CD8-positive, alpha-beta memory T cell (primary cell): ENCODE measurements at regions not wholly inside any gene's neighbourhood (a gene's known extent, or its start where the extent isn't known, plus 50 kb on each side); places are given as distances from the start of the nearest gene placed in this dataset.

ENCODE experiments used
- CTCF ChIA-PET: fragments of 350-600 bp; sonication (Branson Sonifier 250); formaldehyde crosslinking; loops from one replicate; lab custom pipeline; 2021; ENCODE audit warnings: antibody characterized with exemption; lab: Charles Lee
- POLR2A ChIA-PET: fragments of 350-600 bp; sonication (Branson Sonifier 250); formaldehyde crosslinking; loops from one replicate; lab custom pipeline; 2021; ENCODE audit warnings: antibody characterized with exemption; lab: Charles Lee
- DNase-seq, 5 donors: peaks; one replicate each; pipeline versions ENCODE4 v3.0.0 to v3.0.0-alpha.2; 2020 to 2022; ENCODE audit warnings: mixed read lengths in 1 of 5
- H3K27ac ChIP-seq: one replicate; pipeline ENCODE4 v1.7.0; 2013; ENCODE audit warnings: low read depth, mild to moderate bottlenecking, low read length, moderate library complexity
- H3K27me3 ChIP-seq: 2 replicates; pipeline ENCODE4 v1.7.0; 2013; ENCODE audit warnings: low read length, mild to moderate bottlenecking; ENCODE audit not compliant: insufficient read depth, poor library complexity, severe bottlenecking
- H3K36me3 ChIP-seq: 2 replicates; pipeline ENCODE4 v1.7.0; 2013; ENCODE audit warnings: mild to moderate bottlenecking, low read length, moderate library complexity; ENCODE audit not compliant: insufficient read depth
- H3K4me1 ChIP-seq: 2 replicates; pipeline ENCODE4 v1.7.0; 2013; ENCODE audit warnings: mild to moderate bottlenecking, low read length, moderate library complexity; ENCODE audit not compliant: insufficient read depth
- H3K4me3 ChIP-seq: 2 replicates; pipeline ENCODE4 v1.7.0; 2013; ENCODE audit warnings: mild to moderate bottlenecking, low read length
- H3K9me3 ChIP-seq: 2 replicates; pipeline ENCODE4 v1.7.0; 2013; ENCODE audit warnings: mild to moderate bottlenecking, low read length
- H3K27ac Mint-ChIP-seq, 8 donors: one replicate each; pipeline ENCODE4 v1.8.0; 2020 to 2021; ENCODE audit warnings: mixed read lengths in 8 of 8, mild to moderate bottlenecking in 6 of 8, inconsistent platforms in 3 of 8, moderate library complexity in 3 of 8
- H3K27me3 Mint-ChIP-seq, 2 donors: one replicate each; pipeline ENCODE4 v1.8.0; 2020 to 2021; ENCODE audit warnings: mixed read lengths in 2 of 2, mild to moderate bottlenecking in 1 of 2, moderate library complexity in 1 of 2
- H3K36me3 Mint-ChIP-seq, 3 donors: one replicate each; pipeline ENCODE4 v1.8.0; 2020 to 2021; ENCODE audit warnings: mixed read lengths in 3 of 3, inconsistent platforms in 1 of 3, mild to moderate bottlenecking in 1 of 3
- H3K4me1 Mint-ChIP-seq, 3 donors: one replicate each; pipeline ENCODE4 v1.8.0; 2020 to 2021; ENCODE audit warnings: mixed read lengths in 3 of 3, inconsistent platforms in 1 of 3, mild to moderate bottlenecking in 1 of 3
- H3K4me3 Mint-ChIP-seq, 7 donors: one replicate each; pipeline ENCODE4 v1.8.0; 2020 to 2021; ENCODE audit warnings: mixed read lengths in 7 of 7, mild to moderate bottlenecking in 6 of 7, moderate library complexity in 4 of 7, inconsistent platforms in 2 of 7
- H3K9me3 Mint-ChIP-seq, 5 donors: one replicate each; pipeline ENCODE4 v1.8.0; 2020 to 2022; ENCODE audit warnings: mixed read lengths in 5 of 5, mild to moderate bottlenecking in 3 of 5, moderate library complexity in 2 of 5, inconsistent platforms in 1 of 5

DNA sequence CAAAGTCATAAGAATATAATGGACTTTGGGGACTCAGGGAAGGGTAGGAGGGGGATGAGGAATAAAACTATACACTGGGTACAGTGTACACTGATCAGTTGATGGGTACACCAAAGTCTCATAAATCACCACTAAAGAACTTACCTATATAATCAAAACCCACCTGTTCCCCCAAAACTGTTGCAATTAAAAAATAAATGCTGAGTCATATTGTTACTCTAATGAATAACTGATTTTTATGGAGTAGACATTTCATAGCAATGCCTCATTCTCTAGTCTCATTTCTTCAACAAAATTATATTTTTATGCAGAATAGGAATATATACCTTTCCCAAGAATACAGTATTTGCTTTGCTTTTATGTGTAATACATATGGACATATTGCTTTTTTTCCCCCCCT is 181.2 kb downstream of the ST6GAL2 start:
- DNase-seq: no peak
- Mint-ChIP-seq H3K27ac (no peak overlapping the region), H3K4me1 (no peaks in the 10 kb centered on the region), H3K36me3 (no peaks in the 10 kb centered on the region), H3K27me3 (peaks cover 0 to 3% of the 10 kb centered on the region in 2 donors), H3K9me3 (peaks cover 0 to 2% (median 0%) of the 10 kb centered on the region in 5 donors), H3K4me3 (no peak overlapping the region)
- no peak overlapping the region for H3K4me3 ChIP-seq
- ChIA-PET POLR2A (no interaction called here), CTCF (no interaction called here)
- no peak overlapping the region for H3K27ac ChIP-seq
- no peaks in the 10 kb centered on the region for H3K27me3 ChIP-seq
- H3K9me3 ChIP-seq: no peaks in the 10 kb centered on the region
- no peaks in the 10 kb centered on the region for H3K4me1 ChIP-seq
- no peaks in the 10 kb centered on the region for H3K36me3 ChIP-seq

DNA sequence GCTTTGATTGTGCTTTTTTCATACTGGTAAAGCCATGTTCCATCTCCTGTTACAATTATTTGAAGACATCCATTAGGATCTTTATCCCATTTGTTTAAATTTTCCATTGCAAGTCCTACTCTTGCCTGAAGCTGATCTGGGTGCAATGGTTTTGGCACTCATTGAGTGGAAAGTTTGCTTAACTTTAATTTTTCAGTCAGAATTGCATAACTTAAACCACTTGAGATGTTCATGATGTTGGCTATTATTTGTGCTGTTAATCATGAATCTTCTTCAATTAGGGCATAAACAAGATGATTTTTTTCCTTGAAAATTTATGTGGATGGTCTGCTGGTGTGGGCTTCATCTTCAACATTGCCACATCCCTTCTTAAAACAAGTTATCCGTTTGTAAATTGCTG is 180.1 kb downstream of the ST6GAL2 start:
- H3K27ac Mint-ChIP-seq: no peak overlapping the region
- no peak overlapping the region for H3K4me3 Mint-ChIP-seq
- Histone ChIP-seq H3K4me1 (no peaks in the 10 kb centered on the region), H3K27me3 (no peaks in the 10 kb centered on the region), H3K36me3 (no peaks in the 10 kb centered on the region), H3K27ac (no peak overlapping the region), H3K4me3 (no peak overlapping the region), H3K9me3 (no peaks in the 10 kb centered on the region)
- H3K27me3 Mint-ChIP-seq: peaks cover 0 to 3% of the 10 kb centered on the region in 2 donors
- H3K9me3 Mint-ChIP-seq: peaks cover 0 to 4% (median 1%) of the 10 kb centered on the region in 5 donors
- no peaks in the 10 kb centered on the region for H3K36me3 Mint-ChIP-seq
- ChIA-PET CTCF (no interaction called here), POLR2A (no interaction called here)
- H3K4me1 Mint-ChIP-seq: no peaks in the 10 kb centered on the region
- no peak for DNase-seq

DNA sequence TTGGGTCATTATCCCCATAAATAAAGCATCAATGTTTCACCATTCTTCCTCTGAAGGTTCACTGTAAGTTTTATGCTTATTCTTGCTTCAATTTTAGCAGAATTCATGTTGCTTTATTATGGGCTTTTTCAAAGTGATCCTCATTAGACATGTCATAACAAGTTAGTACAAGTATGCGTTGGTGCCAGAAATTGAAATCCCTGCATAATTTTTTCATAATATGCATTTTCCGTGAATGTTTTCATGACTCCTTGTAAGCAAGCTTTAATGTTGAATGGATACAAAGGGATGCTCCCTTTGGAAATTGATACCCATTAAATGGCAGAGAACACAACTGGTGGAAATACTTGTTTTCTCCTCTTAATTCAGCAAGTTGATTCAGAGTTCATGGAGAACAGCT is 179.7 kb downstream of the ST6GAL2 start:
- no peaks in the 10 kb centered on the region for H3K36me3 Mint-ChIP-seq
- H3K9me3 Mint-ChIP-seq: peaks cover 0 to 4% (median 2%) of the 10 kb centered on the region in 5 donors
- CTCF ChIA-PET: no interaction called here
- POLR2A ChIA-PET: no interaction called here
- Histone ChIP-seq H3K36me3 (no peaks in the 10 kb centered on the region), H3K27me3 (no peaks in the 10 kb centered on the region), H3K9me3 (no peaks in the 10 kb centered on the region), H3K4me3 (no peak overlapping the region), H3K27ac (no peak overlapping the region), H3K4me1 (no peaks in the 10 kb centered on the region)
- peaks cover 0 to 3% of the 10 kb centered on the region in 2 donors for H3K27me3 Mint-ChIP-seq
- no peak overlapping the region for H3K27ac Mint-ChIP-seq
- DNase-seq: no peak
- no peak overlapping the region for H3K4me3 Mint-ChIP-seq
- H3K4me1 Mint-ChIP-seq: no peaks in the 10 kb centered on the region

DNA sequence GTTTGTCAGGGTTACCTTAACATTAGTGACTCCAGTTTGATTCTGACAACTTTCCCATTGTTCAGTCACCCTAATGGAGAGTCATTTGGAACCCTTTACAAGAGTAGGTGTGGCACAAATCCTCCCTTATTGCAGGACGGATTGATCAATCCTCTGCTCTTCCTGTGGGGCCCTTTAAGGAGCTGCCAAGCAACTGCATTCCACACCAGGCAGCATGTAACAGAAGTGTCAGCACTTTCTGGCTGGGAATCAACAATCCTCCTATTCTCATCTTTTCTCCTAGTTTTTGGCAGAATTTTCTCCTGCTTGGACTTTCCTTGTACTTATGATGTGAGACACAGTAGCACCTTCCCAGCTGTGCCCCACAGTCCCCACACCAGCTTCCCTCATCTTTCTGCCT is 177.8 kb downstream of the ST6GAL2 start:
- Histone ChIP-seq H3K27me3 (no peaks in the 10 kb centered on the region), H3K9me3 (no peaks in the 10 kb centered on the region), H3K27ac (no peak overlapping the region), H3K4me1 (no peaks in the 10 kb centered on the region), H3K36me3 (no peaks in the 10 kb centered on the region), H3K4me3 (no peak overlapping the region)
- Mint-ChIP-seq H3K27me3 (peaks cover 0 to 5% of the 10 kb centered on the region in 2 donors), H3K4me3 (no peak overlapping the region), H3K9me3 (peaks cover 2 to 14% (median 6%) of the 10 kb centered on the region in 5 donors), H3K36me3 (no peaks in the 10 kb centered on the region), H3K4me1 (no peaks in the 10 kb centered on the region), H3K27ac (no peak overlapping the region)
- ChIA-PET POLR2A (no interaction called here), CTCF (no interaction called here)
- no peak for DNase-seq

DNA sequence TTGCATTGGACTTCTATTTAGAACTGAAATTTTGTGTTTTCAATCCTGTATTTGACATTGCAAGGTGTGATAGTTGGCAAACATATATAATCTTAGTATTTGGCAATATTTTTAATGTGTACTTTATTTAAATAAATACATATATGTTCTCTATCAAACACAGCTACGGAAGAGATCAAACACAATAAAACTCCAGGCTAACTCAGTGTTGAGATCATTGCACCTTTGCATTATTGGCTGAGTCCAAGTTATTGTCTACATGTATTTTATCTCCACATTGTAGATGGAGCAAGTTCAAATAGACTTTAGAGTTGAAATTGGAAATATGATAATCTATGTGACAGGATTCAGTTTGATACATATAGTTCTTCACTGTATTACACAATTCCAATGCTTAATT is 176.7 kb downstream of the ST6GAL2 start:
- H3K36me3 Mint-ChIP-seq: no peaks in the 10 kb centered on the region
- POLR2A ChIA-PET: no interaction called here
- Histone ChIP-seq H3K27ac (no peak overlapping the region), H3K4me3 (no peak overlapping the region), H3K36me3 (no peaks in the 10 kb centered on the region), H3K9me3 (no peaks in the 10 kb centered on the region), H3K4me1 (no peaks in the 10 kb centered on the region), H3K27me3 (no peaks in the 10 kb centered on the region)
- H3K27ac Mint-ChIP-seq: no peak overlapping the region
- no peaks in the 10 kb centered on the region for H3K4me1 Mint-ChIP-seq
- peaks cover 0 to 5% of the 10 kb centered on the region in 2 donors for H3K27me3 Mint-ChIP-seq
- H3K9me3 Mint-ChIP-seq: peaks cover 3 to 14% (median 7%) of the 10 kb centered on the region in 5 donors
- DNase-seq: no peak
- CTCF ChIA-PET: no interaction called here
- no peak overlapping the region for H3K4me3 Mint-ChIP-seq

DNA sequence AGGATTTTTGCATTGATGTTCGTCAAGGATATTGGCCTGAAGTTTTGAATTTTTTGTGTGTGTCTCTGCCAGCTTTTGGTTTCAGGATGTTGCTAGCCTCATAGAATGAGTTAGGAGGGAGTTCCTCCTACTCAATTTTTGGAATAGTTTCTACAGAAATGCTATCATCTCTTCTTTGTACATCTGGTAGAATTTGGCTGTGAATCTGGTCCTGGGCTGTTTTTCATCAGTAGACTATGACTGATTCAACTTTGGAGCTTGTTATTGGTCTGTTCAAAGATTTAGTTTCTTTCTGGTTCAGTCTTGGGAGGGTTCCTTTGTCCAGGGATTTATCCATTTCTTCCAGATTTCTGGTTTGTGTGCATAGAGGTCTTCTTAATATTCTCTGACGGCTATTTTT is 166.7 kb downstream of the ST6GAL2 start:
- Mint-ChIP-seq H3K36me3 (no peaks in the 10 kb centered on the region), H3K27me3 (peaks cover 0 to 2% of the 10 kb centered on the region in 2 donors), H3K4me3 (no peak overlapping the region), H3K9me3 (peaks cover 2 to 15% (median 4%) of the 10 kb centered on the region in 5 donors), H3K4me1 (no peaks in the 10 kb centered on the region), H3K27ac (no peak overlapping the region)
- no peak overlapping the region for H3K27ac ChIP-seq
- H3K27me3 ChIP-seq: no peaks in the 10 kb centered on the region
- DNase-seq: no peak
- no peaks in the 10 kb centered on the region for H3K4me1 ChIP-seq
- no peaks in the 10 kb centered on the region for H3K9me3 ChIP-seq
- CTCF ChIA-PET: no interaction called here
- POLR2A ChIA-PET: no interaction called here
- H3K4me3 ChIP-seq: no peak overlapping the region
- H3K36me3 ChIP-seq: no peaks in the 10 kb centered on the region

DNA sequence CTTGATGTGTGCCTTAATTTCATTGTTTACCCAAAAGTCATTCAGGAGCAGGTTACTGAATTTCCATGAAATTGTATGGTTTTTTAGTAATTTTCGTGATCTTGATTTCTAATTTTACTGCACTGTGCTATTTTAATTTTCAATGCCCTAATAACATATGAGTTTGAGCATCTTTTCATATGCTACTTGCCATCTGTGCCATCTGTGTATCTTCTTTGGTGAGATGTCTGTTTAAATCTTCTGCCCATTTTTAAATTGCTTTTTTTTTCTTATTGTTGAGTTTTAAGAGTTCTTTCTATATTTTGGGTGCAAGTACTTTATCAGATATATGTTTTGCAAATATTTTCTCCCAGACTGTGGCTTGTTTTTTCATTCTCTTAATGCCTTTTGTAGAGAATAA is 165.9 kb downstream of the ST6GAL2 start:
- Histone ChIP-seq H3K36me3 (no peaks in the 10 kb centered on the region), H3K4me1 (no peaks in the 10 kb centered on the region), H3K27ac (no peak overlapping the region), H3K27me3 (no peaks in the 10 kb centered on the region), H3K9me3 (no peaks in the 10 kb centered on the region), H3K4me3 (no peak overlapping the region)
- Mint-ChIP-seq H3K4me3 (no peak overlapping the region), H3K4me1 (no peaks in the 10 kb centered on the region), H3K27me3 (peaks cover 0 to 2% of the 10 kb centered on the region in 2 donors), H3K27ac (no peak overlapping the region), H3K36me3 (no peaks in the 10 kb centered on the region), H3K9me3 (peaks cover 2 to 15% (median 4%) of the 10 kb centered on the region in 5 donors)
- DNase-seq: no peak
- POLR2A ChIA-PET: no interaction called here
- CTCF ChIA-PET: no interaction called here

DNA sequence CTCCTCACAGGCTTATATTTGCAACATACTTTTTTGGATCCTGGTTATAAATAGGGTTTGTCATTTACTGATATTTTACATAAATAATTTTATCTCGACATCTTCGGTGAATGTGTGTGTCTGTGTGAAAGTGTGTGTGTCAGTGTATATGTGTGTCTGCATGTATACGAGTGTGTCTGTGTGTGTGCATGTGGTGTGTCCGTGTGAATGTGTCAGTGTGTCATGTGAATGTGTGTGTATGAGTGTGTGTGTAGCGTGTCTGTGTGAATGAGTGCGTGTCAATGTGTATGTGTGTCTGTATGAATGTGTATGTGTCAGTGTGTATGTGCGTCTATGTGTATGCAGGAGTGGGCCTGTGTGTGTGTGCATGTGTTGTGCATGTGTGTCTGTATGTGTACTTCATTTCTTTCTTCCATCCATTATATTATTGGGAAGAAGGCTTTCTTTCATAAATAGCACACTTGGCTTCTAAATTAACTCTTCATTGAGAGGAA is 161.6 kb downstream of the ST6GAL2 start:
- Histone ChIP-seq H3K4me1 (no peaks in the 10 kb centered on the region), H3K27ac (no peak overlapping the region), H3K27me3 (no peaks in the 10 kb centered on the region), H3K36me3 (no peaks in the 10 kb centered on the region), H3K4me3 (no peak overlapping the region), H3K9me3 (no peaks in the 10 kb centered on the region)
- H3K36me3 Mint-ChIP-seq: no peaks in the 10 kb centered on the region
- ChIA-PET CTCF (no interaction called here), POLR2A (no interaction called here)
- no peak overlapping the region for H3K27ac Mint-ChIP-seq
- peaks cover 0 to 10% (median 2%) of the 10 kb centered on the region in 5 donors for H3K9me3 Mint-ChIP-seq
- H3K4me1 Mint-ChIP-seq: no peaks in the 10 kb centered on the region
- DNase-seq: no peak
- H3K27me3 Mint-ChIP-seq: peaks cover 5 to 13% of the 10 kb centered on the region in 2 donors
- no peak overlapping the region for H3K4me3 Mint-ChIP-seq

DNA sequence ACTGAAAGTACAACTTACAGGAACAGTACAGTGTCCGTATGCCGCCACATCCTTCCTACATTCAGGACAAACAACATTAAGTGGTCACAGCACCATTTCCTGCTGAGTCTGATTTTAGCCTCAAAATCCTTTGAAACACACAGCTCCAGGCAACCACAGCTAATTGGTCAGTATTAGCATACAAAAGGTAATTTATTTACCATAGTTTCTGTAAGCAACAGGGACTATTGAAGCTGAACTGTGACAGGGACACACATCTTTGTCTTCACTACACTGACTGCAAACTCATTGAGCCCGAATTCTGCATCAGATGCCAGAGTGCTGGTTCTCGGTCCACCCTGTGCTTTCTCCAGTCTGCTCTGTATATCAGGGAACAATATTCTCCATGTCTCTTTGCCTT is 151.8 kb downstream of the ST6GAL2 start:
- Histone ChIP-seq H3K27ac (no peak overlapping the region), H3K9me3 (no peaks in the 10 kb centered on the region), H3K4me1 (no peaks in the 10 kb centered on the region), H3K36me3 (no peaks in the 10 kb centered on the region), H3K4me3 (no peak overlapping the region), H3K27me3 (no peaks in the 10 kb centered on the region)
- no peak overlapping the region for H3K27ac Mint-ChIP-seq
- peaks cover 0 to 2% of the 10 kb centered on the region in 2 donors for H3K27me3 Mint-ChIP-seq
- no peak overlapping the region for H3K4me3 Mint-ChIP-seq
- POLR2A ChIA-PET: no interaction called here
- H3K36me3 Mint-ChIP-seq: no peaks in the 10 kb centered on the region
- peaks cover 0 to 8% (median 0%) of the 10 kb centered on the region in 5 donors for H3K9me3 Mint-ChIP-seq
- CTCF ChIA-PET: no interaction called here
- no peaks in the 10 kb centered on the region for H3K4me1 Mint-ChIP-seq
- DNase-seq: no peak
